PC-9 (cell line): ENCODE measurements at regions not wholly inside any gene's neighbourhood (a gene's known extent, or its start where the extent isn't known, plus 50 kb on each side); places are given as distances from the start of the nearest gene placed in this dataset.

ENCODE experiments used
- CTCF ChIP-seq: fragments of 200-600 bp; sonication (generic); conservative IDR thresholded peaks from 2 replicates; pipeline ENCODE4 v1.6.1; 2017; ENCODE audit warnings: mixed run types, antibody characterized with exemption, mild to moderate bottlenecking, moderate library complexity
- EZH2 ChIP-seq: fragments of 200-600 bp; sonication (generic); IDR thresholded peaks from 2 replicates; pipeline ENCODE4 v1.8.0; 2017; ENCODE audit warnings: antibody characterized with exemption, low read depth

- TF ChIP-seq CTCF (no peak), EZH2 (no peak)
Measured at GRCh38 chr3:41111011-41111410, 88.3 kb upstream of the CTNNB1 start.
